ENCODE measurements at regions not wholly inside any gene's neighbourhood (a gene's known extent, or its start where the extent isn't known, plus 50 kb on each side); places are given as distances from the start of the nearest gene placed in this dataset.

DNA sequence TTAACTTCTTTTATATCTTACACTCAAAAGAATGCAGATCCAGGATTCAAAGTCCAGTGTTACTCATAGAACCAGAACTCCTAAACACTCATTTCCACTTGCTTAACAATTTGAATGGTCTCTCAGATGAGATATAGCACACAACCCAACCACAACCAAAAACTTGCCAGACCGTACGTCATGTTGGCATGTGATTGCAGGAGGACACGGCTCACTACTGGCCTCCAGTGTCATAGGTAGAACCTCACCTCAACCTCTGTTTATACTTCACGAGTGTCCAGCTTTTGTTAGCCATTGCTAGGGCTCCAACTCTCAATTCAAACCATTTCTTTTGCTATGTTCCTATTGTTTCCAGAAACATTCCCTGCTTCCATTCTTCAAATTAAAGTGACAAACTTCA is 58.5 kb upstream of the PDGFD start:
- in situ Hi-C loops (cut with HindIII; ENCODE audit: low pct_ligation_motif_present, low sequenced_read_pairs), result no loop called here
- Histone ChIP-seq H3K27ac (no peak overlapping the region), H3K4me3 (ENCODE audit: low read depth, low read length) (no peak overlapping the region), H3K27me3 (replicated peaks) (no peaks in the 10 kb centered on the region), H3K36me3 (replicated peaks) (no peaks in the 10 kb centered on the region)
- no peak for DNase-seq
- TF ChIP-seq, protein P1, sequence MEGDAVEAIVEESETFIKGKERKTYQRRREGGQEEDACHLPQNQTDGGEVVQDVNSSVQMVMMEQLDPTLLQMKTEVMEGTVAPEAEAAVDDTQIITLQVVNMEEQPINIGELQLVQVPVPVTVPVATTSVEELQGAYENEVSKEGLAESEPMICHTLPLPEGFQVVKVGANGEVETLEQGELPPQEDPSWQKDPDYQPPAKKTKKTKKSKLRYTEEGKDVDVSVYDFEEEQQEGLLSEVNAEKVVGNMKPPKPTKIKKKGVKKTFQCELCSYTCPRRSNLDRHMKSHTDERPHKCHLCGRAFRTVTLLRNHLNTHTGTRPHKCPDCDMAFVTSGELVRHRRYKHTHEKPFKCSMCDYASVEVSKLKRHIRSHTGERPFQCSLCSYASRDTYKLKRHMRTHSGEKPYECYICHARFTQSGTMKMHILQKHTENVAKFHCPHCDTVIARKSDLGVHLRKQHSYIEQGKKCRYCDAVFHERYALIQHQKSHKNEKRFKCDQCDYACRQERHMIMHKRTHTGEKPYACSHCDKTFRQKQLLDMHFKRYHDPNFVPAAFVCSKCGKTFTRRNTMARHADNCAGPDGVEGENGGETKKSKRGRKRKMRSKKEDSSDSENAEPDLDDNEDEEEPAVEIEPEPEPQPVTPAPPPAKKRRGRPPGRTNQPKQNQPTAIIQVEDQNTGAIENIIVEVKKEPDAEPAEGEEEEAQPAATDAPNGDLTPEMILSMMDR (IDR thresholded peaks at IDR 0.05; ENCODE audit: low read depth, low read length, missing control alignments), result no peak

DNA sequence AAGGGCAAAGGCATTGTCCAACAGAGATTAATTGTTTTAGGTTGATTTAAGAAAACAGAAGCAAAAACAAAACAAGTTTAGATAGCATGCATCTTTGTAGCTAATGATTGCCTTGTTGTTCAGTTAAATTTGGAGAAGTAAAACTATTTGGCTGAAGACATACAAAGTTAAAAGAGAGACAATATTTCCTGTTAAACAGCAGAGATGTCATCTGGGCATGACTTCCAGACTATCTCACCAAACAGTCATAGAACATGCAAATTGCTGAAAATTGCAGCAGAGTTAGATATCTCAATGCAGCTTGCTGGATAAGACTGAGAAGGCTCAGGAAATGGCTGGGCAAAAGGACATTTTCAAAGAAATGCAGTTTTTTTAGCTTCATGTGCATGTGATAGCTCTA is 57.5 kb upstream of the PDGFD start:
- TF ChIP-seq, protein P1 (IDR thresholded peaks at IDR 0.05; ENCODE audit: low read depth, low read length, missing control alignments), result no peak
- in situ Hi-C loops (cut with HindIII; ENCODE audit: low pct_ligation_motif_present, low sequenced_read_pairs), result no loop called here
- DNase-seq, result no peak
- no peak overlapping the region for H3K4me3 ChIP-seq (ENCODE audit: low read depth, low read length)
- no peaks in the 10 kb centered on the region for H3K36me3 ChIP-seq (replicated peaks)
- no peaks in the 10 kb centered on the region for H3K27me3 ChIP-seq (replicated peaks)
- no peak overlapping the region for H3K27ac ChIP-seq

GRCh38 chr11:104219096-104219495 is 55.1 kb upstream of the PDGFD start:
- in situ Hi-C loops (cut with HindIII; ENCODE audit: low pct_ligation_motif_present, low sequenced_read_pairs), result no loop called here
- H3K27ac ChIP-seq, result no peak overlapping the region
- TF ChIP-seq, protein P1 (IDR thresholded peaks at IDR 0.05; ENCODE audit: low read depth, low read length, missing control alignments), result no peak
- H3K4me3 ChIP-seq (ENCODE audit: low read depth, low read length), result no peak overlapping the region
- no peaks in the 10 kb centered on the region for H3K36me3 ChIP-seq (replicated peaks)
- H3K27me3 ChIP-seq (replicated peaks), result no peaks in the 10 kb centered on the region
- DNase-seq, result no peak

GRCh38 chr11:104214517-104214916 is 50.6 kb upstream of the PDGFD start:
- in situ Hi-C loops (cut with HindIII; ENCODE audit: low pct_ligation_motif_present, low sequenced_read_pairs), result no loop called here
- TF ChIP-seq, protein P1 (IDR thresholded peaks at IDR 0.05; ENCODE audit: low read depth, low read length, missing control alignments), result no peak
- Histone ChIP-seq H3K4me3 (ENCODE audit: low read depth, low read length) (no peak overlapping the region), H3K36me3 (replicated peaks) (no peaks in the 10 kb centered on the region), H3K27ac (no peak overlapping the region), H3K27me3 (replicated peaks) (no peaks in the 10 kb centered on the region)
- no peak for DNase-seq
